DMS53 (cell line): ENCODE measurements at regions not wholly inside any gene's neighbourhood (a gene's known extent, or its start where the extent isn't known, plus 50 kb on each side); places are given as distances from the start of the nearest gene placed in this dataset.
A peak's percentile ranks its signal among the peaks of the same experiment; 100 is the strongest.

Experiments used
- DNase-seq: peaks from one replicate; lab custom pipeline; 2025; lab: John Stamatoyannopoulos, UW

- DNase-seq = no peak
These were observed 415.1 kb downstream of the ADGRL2 start for GRCh38 chr1:82215853-82216175.

- DNase-seq = no peak
These were observed 414.5 kb downstream of the ADGRL2 start for GRCh38 chr1:82215056-82215852.

- DNase-seq = no peak
These were observed 413.9 kb downstream of the ADGRL2 start for GRCh38 chr1:82214606-82215005.

- no peak for DNase-seq
These were observed 396.9 kb downstream of the ADGRL2 start for GRCh38 chr1:82197606-82198005.

GRCh38 chr1:82195245-82195644, 394.5 kb downstream of the ADGRL2 start:
- DNase-seq = no peak

GRCh38 chr1:82185084-82185483, 384.4 kb downstream of the ADGRL2 start:
- DNase-seq = no peak

- DNase-seq = no peak
These were observed 381.1 kb downstream of the ADGRL2 start for GRCh38 chr1:82181846-82182245.

- no peak for DNase-seq
These were observed 378.4 kb downstream of the ADGRL2 start for GRCh38 chr1:82179131-82179530.

GRCh38 chr1:82177192-82177591, 376.5 kb downstream of the ADGRL2 start:
- DNase-seq = peak; percentile 7

GRCh38 chr1:82171955-82172354, 371.2 kb downstream of the ADGRL2 start:
- DNase-seq = no peak

- DNase-seq = no peak
These were observed 367.7 kb downstream of the ADGRL2 start for GRCh38 chr1:82168482-82168881.

GRCh38 chr1:82165304-82165703, 364.6 kb downstream of the ADGRL2 start:
- no peak for DNase-seq

GRCh38 chr1:82162486-82163420, 362.0 kb downstream of the ADGRL2 start:
- peak; percentile 36 for DNase-seq

- peak; percentile 65 for DNase-seq
These were observed 361.0 kb downstream of the ADGRL2 start for GRCh38 chr1:82161700-82162141.

GRCh38 chr1:82160903-82161302, 360.2 kb downstream of the ADGRL2 start:
- DNase-seq = peak; percentile 10

GRCh38 chr1:82160036-82160435, 359.3 kb downstream of the ADGRL2 start:
- DNase-seq = no peak

GRCh38 chr1:82158981-82159380, 358.2 kb downstream of the ADGRL2 start:
- no peak for DNase-seq

GRCh38 chr1:82154219-82154970, 353.7 kb downstream of the ADGRL2 start:
- DNase-seq = no peak

GRCh38 chr1:82153752-82154151, 353.0 kb downstream of the ADGRL2 start:
- DNase-seq = no peak

- DNase-seq = no peak
These were observed 352.5 kb downstream of the ADGRL2 start for GRCh38 chr1:82153272-82153629.

GRCh38 chr1:82152356-82153271, 351.9 kb downstream of the ADGRL2 start:
- DNase-seq = no peak
